ENCODE measurements at regions not wholly inside any gene's neighbourhood (a gene's known extent, or its start where the extent isn't known, plus 50 kb on each side); places are given as distances from the start of the nearest gene placed in this dataset.

- no peaks in the 10 kb centered on the region for H4K20me1 ChIP-seq (ENCODE audit: insufficient read depth, low read length)
These were observed 1120.0 kb upstream of the ATXN8OS start for GRCh38 chr13:68987585-68987984.

GRCh38 chr13:68984688-68985319 is 1122.8 kb upstream of the ATXN8OS start:
- Histone ChIP-seq H3K79me2 (ENCODE audit: low read length) (no peaks in the 10 kb centered on the region), H3K27ac (ENCODE audit: low read length) (no peak overlapping the region), H3K9ac (ENCODE audit: low read length) (no peak overlapping the region), H3K27me3 (ENCODE audit: low read depth, low read length) (no peaks in the 10 kb centered on the region), H3K4me1 (ENCODE audit: low read length) (no peaks in the 10 kb centered on the region), H4K20me1 (ENCODE audit: insufficient read depth, low read length) (no peaks in the 10 kb centered on the region), H2AFZ (ENCODE audit: low read depth, low read length) (no peak overlapping the region), H3K4me3 (ENCODE audit: low read length) (no peak overlapping the region), H3K36me3 (replicated peaks; ENCODE audit: low read depth, low read length) (no peaks in the 10 kb centered on the region), H3K9me3 (ENCODE audit: insufficient read depth, low read length) (no peaks in the 10 kb centered on the region), H3K4me2 (ENCODE audit: low read length) (no peak overlapping the region)
- no peak for TF ChIP-seq CTCF (IDR thresholded peaks at IDR 0.05; ENCODE audit: low read depth, low read length)
- no peak for TF ChIP-seq EZH2phosphoT487 (IDR thresholded peaks at IDR 0.05; ENCODE audit: low read depth)

More at GRCh38 chr13:68987585-68987984, 1120.0 kb upstream of the ATXN8OS start:
- H3K9me3 ChIP-seq (ENCODE audit: insufficient read depth, low read length): no peaks in the 10 kb centered on the region
- H2AFZ ChIP-seq (ENCODE audit: low read depth, low read length): no peak overlapping the region
- no peak overlapping the region for H3K4me3 ChIP-seq (ENCODE audit: low read length)
- H3K9ac ChIP-seq (ENCODE audit: low read length): no peak overlapping the region
- TF ChIP-seq CTCF (IDR thresholded peaks at IDR 0.05; ENCODE audit: low read depth, low read length): no peak
- no peak overlapping the region for H3K27ac ChIP-seq (ENCODE audit: low read length)
- H3K27me3 ChIP-seq (ENCODE audit: low read depth, low read length): no peaks in the 10 kb centered on the region
- no peaks in the 10 kb centered on the region for H3K36me3 ChIP-seq (replicated peaks; ENCODE audit: low read depth, low read length)
- H3K4me2 ChIP-seq (ENCODE audit: low read length): no peak overlapping the region
- H3K4me1 ChIP-seq (ENCODE audit: low read length): no peaks in the 10 kb centered on the region
- H3K79me2 ChIP-seq (ENCODE audit: low read length): no peaks in the 10 kb centered on the region

- H3K9me3 ChIP-seq (ENCODE audit: insufficient read depth, low read length): no peaks in the 10 kb centered on the region
- no peak overlapping the region for H3K27ac ChIP-seq (ENCODE audit: low read length)
- no peak overlapping the region for H3K4me3 ChIP-seq (ENCODE audit: low read length)
- H2AFZ ChIP-seq (ENCODE audit: low read depth, low read length): no peak overlapping the region
- H3K36me3 ChIP-seq (replicated peaks; ENCODE audit: low read depth, low read length): no peaks in the 10 kb centered on the region
- H3K9ac ChIP-seq (ENCODE audit: low read length): no peak overlapping the region
- H3K79me2 ChIP-seq (ENCODE audit: low read length): no peaks in the 10 kb centered on the region
- H3K27me3 ChIP-seq (ENCODE audit: low read depth, low read length): no peaks in the 10 kb centered on the region
- no peak overlapping the region for H3K4me2 ChIP-seq (ENCODE audit: low read length)
- no peaks in the 10 kb centered on the region for H3K4me1 ChIP-seq (ENCODE audit: low read length)
- no peaks in the 10 kb centered on the region for H4K20me1 ChIP-seq (ENCODE audit: insufficient read depth, low read length)
- no peak for TF ChIP-seq CTCF (IDR thresholded peaks at IDR 0.05; ENCODE audit: low read depth, low read length)
- no peak for TF ChIP-seq EZH2phosphoT487 (IDR thresholded peaks at IDR 0.05; ENCODE audit: low read depth)
These were observed 1124.5 kb upstream of the ATXN8OS start for GRCh38 chr13:68982961-68983619.

- H3K4me3 ChIP-seq (ENCODE audit: low read length): no peak overlapping the region
- no peak overlapping the region for H3K4me2 ChIP-seq (ENCODE audit: low read length)
- no peaks in the 10 kb centered on the region for H3K79me2 ChIP-seq (ENCODE audit: low read length)
- no peaks in the 10 kb centered on the region for H4K20me1 ChIP-seq (ENCODE audit: insufficient read depth, low read length)
- no peaks in the 10 kb centered on the region for H3K9me3 ChIP-seq (ENCODE audit: insufficient read depth, low read length)
- no peaks in the 10 kb centered on the region for H3K27me3 ChIP-seq (ENCODE audit: low read depth, low read length)
- no peak overlapping the region for H3K27ac ChIP-seq (ENCODE audit: low read length)
- H3K36me3 ChIP-seq (replicated peaks; ENCODE audit: low read depth, low read length): no peaks in the 10 kb centered on the region
- no peak overlapping the region for H3K9ac ChIP-seq (ENCODE audit: low read length)
- no peaks in the 10 kb centered on the region for H3K4me1 ChIP-seq (ENCODE audit: low read length)
- TF ChIP-seq EZH2phosphoT487 (IDR thresholded peaks at IDR 0.05; ENCODE audit: low read depth) (no peak), CTCF (IDR thresholded peaks at IDR 0.05; ENCODE audit: low read depth, low read length) (no peak)
- no peak overlapping the region for H2AFZ ChIP-seq (ENCODE audit: low read depth, low read length)
These were observed 1131.3 kb upstream of the ATXN8OS start for GRCh38 chr13:68976287-68976686.
